Dedifferentiated amniotic fluid mesenchymal stem cell (primary cell): ENCODE measurements at regions not wholly inside any gene's neighbourhood (a gene's known extent, or its start where the extent isn't known, plus 50 kb on each side); places are given as distances from the start of the nearest gene placed in this dataset.
"Not testable (repeated sequence)": the region's sequence is repeated elsewhere in the genome, so short reads cannot be mapped to it uniquely, and the experiment has no call there.

Experiments used
- DNase-seq: peaks from one replicate; pipeline ENCODE4 v3.0.0-alpha.2; 2016; ENCODE audit errors: extremely low spot score

DNA sequence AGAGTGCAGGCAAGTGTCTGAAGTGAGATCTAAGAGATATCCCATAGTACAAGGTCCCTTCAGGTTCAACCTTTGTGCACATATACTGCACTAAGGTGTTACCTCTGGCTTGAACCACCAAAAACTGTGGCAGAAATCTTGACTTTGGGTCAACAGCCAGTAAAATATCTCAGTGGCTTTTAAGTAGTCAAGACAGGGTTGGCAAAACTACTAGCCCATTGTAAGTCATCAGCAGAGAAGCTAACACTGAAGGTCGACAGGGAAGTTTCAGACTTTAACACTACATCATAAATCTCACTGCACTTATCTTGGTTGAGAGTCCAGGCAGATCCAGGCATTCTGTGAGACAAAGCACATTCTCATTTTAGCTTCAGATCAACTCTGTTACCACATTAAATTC lies 1684.7 kb downstream of the HACE1 start:
- no peak for DNase-seq

DNA sequence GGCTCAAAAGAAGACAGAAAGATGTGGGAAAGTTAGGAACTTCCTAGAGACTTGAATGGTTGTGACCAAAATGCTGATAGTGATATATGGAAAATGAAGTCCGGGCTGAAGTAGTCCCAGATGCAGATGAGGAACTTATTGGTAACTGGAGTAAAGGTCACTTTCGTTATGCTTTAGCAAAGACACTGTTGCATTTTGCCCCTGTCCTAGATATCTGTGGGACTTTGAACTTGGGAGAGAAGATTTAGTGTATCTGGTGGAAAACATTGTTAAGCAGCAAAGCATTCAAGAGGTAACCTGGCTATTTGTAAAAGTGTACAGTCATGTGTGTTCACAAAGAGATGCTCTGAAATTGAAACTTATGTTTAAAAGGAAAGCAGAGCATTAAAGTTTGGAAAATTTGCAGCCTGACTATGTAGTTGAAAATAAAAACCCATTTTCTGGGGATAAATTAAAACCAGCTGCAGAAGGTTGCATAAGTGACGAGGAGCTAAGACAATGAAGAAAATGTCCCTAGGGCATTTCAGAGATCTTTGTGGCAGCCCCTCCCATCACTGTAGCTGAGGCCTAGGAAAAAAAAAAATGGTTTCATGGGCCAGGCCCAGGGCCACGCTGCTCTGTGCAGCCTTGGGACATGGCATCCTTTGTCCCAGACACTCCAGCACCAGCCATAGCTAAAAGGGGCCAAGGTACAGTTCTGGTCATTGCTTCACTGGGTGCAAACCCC lies 1692.2 kb downstream of the HACE1 start:
- no peak for DNase-seq

DNA sequence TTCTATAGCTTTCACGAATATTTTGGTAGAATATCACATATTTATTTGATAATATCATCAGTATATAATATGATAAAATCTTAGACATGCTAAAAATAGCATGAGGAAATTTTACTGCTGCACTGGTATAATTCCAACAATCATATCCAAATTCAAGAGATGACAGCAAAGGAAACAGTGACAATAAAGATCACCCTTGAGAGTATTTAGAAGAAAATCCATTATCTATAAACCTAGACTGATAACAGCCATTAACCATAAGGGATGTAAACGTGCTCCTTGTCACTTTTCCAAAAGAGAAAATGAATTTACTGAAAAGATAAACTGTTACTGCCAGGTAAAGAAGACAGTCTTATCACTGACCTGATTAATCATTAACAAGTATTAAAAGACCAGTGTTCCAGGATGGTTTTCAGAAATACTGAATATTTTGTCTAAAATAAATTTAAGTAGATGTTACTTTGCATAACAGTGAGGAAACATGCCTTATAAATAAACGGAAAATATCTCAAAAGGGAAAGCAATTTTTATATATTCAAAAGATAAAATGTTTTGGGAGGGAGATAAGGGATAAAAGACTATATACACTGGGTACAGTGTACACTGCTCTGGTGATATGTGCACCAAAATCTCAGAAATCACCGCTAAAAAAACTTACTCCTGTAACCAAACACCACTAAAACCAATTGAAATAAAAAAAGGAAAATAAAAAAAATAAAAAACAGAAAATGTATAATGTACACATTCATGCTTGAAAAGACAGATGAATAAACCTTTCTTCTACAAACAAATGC lies 1704.7 kb downstream of the HACE1 start:
- DNase-seq = no peak

DNA sequence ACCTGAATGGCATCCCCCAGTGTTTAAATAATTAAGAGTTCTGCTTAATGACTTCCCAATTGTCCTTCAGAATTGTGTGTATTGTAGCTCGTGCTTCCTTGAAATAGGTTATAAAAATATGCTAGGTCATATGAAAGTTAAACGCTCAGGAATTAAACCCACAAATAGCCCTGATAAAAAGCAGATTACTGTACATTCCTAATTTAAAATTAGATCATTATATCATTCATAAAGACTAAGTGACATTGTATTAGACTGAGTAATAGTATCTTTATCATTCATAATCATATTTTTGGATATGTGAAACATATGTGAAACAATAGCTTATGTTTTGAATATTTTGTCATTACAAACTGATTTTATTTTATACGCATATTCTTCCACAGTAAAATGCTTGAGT lies 1706.7 kb downstream of the HACE1 start:
- DNase-seq = no peak

DNA sequence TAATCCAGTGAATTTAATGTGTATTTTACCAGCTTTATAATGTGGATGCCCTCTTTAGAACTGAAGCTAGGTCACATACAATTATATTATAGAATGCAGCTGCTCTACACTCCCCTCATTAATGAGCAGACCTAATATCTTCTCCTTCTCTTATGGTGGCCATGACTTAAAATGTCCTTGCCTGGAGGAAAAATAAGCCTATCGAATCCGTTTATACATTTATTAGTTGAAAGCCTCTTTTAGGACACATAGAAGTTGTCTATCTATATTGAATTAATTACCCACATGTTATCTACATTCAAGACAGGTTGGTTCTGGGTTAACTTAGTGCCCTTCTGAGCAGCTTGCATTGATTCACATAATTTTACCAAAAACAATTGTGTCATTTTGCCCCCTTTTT lies 1716.8 kb downstream of the HACE1 start:
- DNase-seq = no peak

DNA sequence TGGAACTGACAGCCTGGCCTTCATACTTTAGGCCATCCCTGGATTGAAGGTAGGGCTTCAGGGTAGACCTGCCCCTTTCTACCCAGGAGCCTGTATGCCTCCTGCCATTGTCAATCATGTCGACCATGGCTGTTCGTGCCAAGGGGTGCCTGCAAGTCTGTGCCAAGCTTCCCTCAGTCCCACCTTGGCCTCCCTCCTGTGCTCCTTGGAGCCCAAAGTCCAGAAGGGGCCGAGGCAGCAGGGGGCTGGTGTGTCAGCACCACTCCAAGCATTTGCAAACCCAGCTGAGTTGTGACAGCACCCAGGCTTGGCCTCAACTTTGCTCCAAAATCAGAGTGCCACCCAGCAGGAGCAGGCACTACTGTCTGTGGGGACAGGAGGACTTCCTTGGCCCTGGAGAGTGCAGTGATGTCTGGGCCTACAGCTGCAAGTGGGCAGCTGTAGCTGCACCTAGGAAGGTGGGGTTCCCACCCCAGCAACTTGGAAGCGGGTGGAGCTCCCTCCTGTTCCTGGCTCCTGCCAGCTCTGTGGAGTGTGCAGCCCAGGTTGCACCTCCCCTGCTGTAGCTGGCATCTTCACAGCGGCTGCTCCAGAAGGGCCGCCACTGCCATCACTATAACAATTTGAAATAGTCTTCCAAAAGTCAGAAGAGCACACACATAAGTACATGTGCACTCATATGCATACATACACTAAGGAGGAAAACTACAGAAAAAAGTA lies 1719.3 kb downstream of the HACE1 start:
- DNase-seq = no peak

DNA sequence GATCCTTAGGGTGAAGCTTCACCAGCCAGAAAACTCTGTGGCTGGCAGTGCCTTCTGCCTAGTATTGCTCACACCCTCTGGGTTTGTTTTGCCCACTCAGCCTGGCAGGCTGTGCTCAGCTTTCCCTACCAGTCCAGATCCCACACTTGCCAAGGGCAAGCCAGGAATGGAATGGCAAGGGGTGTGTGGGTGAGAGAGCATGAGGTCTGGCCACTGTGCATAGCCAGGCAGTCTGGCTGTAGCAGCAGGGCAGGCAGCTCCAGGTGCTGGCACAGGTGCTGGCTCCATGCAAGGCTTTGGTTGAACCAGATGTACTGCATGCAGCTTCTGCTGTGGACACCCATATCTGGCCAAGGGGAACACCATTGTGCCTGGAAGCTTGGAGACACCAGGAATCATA lies 1720.3 kb downstream of the HACE1 start:
- DNase-seq = no peak

DNA sequence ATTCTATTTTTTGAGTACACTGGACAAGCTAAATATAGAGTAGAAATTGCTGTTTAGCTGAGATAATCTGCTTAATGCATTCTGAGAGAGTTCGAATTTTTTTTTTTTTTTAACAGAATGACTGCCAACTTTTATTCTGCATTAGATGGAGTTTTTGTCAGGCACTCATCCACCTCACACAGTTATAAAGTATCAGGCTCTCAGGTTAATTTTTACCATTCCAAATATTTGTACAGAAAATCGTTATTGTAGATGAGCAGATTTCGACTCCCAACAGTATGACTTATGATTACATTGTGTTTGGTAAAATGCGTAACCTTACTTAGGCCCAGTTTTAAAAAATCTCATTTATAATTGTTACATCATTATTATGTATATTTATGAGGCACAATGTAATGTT lies 1731.0 kb downstream of the GRIK2 start:
- DNase-seq = no peak

DNA sequence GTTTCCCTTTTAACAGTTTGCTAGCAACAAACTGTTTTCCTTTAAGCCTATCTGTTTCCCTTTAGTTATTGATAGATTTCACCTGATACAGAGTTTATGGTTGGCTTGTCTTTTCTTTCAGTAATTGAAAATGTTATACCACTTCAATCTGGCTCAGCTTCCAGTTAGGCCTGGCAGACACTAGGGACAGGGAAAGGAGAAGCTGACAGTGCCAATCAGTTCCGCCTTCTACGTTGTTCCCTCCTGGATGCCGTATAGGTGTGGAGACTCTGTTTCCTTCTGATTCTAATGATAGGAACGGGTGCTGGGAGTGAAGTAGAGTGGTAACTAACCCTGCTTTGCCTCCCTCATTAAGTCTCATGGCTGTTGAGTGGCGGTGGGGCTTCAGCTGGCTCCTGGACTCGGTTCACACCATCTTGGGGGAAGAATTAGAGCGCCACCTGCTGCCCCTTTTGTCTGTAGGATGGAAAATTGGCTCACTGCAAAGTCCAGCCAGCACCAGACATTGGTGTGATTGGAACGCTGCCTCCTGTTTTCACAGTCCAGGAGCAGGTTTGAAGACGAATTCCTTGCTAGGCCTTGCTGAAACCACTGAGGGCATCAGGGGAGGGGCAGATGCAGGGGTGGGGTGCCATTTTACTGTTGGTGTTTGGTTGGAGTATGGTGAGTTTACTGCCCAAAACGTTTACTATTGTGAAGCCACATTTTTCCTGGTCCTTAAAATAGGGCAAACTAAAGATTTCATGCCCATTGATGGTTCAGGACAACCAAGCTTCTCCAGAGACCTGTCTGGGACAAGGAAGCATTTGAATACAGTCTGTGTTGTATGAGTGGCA lies 1729.5 kb downstream of the GRIK2 start:
- DNase-seq = no peak

DNA sequence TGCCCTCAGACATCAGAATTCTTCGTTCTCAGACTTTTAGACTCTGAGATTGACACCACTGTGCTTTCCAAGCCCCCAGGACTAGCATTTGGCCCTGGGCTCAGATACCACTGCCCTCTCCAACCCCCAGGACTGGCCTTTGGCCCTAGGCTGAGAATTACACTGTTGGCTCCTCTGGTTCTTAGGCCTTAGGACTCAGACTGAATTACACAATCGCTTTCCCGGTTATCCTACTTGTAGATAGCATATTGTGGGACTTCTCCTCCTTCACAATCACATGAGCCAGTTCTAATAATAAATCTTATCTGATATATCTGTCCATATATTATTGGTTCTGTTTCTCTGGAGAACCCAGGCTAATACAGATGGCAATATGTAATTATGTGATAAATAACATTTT lies 1725.5 kb downstream of the GRIK2 start:
- DNase-seq = no peak

DNA sequence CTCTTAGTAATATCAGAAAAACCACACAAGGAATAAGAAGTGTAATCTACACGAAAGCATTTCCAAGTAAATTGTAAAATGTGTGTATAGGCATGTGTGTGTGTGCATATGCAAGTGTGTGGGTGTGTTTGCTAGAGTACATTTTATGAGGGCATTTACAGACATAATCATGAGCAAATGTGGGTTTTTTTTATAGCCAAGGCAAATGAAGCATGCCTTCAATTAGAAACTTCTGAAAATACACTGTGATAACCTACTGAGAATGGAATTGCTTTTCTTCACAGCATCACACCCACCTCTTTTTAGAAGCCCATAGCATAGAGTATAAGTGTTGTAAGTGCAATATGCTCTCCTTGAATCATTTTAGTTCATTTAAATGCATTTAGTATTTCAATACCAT lies 1721.1 kb downstream of the GRIK2 start:
- DNase-seq = no peak

DNA sequence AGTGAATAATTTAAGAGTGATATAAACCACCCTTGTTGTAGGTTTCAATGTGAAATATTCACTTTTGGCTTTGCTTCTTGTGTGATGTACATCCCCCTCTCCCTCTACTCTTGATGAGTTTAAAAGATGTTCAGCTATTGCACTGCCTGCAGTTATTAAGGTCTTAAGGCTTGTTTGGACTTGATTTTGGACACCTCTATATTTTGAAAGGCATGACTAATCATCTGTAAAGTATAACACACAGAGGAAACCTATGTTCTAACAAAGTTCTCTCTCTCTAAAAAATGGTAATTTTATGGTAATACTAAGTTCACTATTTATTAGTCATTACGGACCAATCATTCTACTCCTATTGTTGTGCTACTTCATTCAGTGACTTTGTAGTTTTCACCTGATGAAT lies 1719.9 kb downstream of the GRIK2 start:
- no peak for DNase-seq

DNA sequence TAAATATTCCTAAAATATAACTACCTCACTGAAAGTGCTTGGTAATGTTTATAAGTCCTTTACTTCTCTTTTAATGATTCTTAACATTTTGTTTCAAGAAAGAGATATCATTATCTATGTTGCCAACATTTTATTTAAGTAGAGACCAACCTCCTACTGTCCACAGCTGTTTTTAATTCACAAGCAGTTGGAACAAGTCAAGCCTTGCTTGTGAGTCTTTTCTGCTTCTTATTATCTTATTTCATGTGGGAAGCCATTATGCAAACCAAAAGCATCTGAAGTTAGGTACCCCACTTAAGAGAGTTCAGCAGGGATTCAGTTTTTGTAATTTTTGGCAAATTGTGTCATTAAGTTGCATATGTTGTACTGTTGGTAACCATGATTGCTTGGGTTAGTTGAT lies 1714.5 kb downstream of the GRIK2 start:
- no peak for DNase-seq

DNA sequence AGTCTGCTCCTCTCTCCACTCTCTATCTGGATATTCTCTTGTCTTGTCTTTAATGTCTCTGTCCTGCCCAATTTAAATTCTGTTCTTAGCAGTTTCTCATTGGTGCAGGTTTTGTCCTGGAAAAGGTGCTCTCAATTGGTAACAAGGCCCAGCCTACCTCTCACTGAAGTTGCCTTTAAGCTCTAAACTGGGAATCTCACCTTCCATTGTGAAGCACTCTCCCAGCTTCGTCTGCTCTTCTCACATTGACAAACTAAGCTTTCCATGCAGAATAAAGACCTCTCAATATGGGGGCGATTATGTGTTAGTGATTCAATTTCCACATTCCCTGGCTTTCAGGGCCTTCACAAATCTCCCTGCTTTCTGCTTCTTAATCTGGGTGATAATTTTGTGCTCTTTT lies 1712.2 kb downstream of the GRIK2 start:
- no peak for DNase-seq

DNA sequence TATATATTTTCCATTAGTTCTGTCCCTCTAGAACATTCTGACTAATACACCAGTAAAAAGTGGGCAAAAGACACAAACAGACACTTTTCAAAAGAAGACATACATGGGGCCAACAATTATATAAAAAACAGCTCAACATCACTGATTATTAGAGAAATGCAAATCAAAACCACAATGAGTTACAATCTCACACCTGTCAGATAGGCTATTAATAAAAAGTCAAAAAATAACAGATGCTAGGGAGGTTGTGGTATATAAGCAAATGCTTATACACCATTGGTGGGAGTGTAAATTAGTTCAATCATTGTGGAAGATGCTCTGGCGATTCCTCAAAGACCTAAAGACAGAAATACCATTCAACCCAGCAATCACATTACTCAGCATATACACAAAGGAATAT lies 1707.8 kb downstream of the GRIK2 start:
- DNase-seq = no peak

DNA sequence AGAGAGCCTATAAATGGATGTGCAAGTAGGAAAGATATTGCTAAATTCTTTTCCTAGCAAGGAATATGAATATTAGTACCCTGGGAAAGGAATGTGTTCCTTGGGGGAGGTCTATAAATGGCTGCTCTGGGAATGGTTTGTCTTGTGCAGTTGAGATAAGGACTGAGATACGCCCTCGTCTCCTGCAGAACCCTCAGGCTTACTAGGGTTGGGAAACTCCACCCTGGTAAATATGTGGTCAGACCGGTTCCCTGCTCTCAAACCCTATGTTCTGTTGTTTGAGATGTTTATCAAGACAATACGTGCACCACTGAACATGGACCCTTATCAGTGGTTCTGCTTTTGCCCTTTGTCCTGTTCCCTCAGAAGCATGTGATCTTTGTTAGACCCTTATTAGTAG lies 1698.9 kb downstream of the GRIK2 start:
- not testable (repeated sequence) for DNase-seq

DNA sequence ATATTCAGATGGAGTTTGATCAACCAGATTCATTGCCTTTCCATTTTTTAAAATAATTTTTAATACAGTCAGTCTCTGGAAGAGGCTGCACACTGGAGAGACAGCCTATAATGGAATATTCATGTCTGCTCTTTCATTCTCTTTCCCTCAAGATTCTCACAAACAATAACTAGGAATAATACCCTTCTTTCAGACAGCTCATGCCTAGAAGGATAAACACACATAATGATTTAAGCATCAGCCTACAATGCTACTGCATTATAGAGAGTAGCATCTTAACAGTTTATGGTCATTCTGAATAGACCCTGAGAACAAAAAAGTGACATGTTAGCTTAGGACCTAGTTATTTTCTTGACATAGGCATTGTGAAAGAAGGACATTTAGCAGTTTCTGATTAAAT lies 1692.3 kb downstream of the GRIK2 start:
- no peak for DNase-seq

DNA sequence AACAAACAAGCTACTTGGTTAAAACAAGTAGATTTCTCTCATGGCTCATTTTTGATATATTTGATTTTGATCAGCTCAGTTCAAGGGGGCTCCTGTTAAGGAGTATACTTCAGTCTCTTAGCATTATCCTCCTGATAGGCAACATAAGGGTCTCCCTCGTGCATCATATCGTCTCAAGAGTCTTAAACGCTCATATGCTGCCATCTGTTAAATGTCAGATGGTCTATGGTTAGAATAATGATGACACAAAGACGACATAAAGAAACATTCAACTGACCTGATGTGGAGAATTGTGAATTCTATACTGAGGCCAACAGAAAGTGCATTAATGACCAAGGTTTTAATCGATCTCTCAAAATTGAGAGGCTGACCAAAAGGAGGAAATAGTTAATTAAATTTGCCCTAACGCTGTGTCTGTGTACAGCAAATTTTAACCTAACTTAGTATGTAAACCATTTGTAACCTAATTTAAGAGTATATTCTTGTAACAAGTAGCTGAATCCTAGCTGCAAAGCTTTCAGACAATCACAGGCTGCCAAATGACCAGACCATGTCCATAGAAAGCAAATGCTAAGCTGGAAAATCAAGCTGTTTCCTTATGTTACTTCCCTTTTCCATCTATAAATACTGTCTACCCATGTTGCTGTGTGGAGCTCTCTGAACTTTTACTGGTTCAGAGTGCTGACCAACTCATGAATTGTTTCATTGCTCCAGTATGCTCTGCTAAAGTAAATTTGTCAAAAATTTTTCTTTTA lies 1688.5 kb downstream of the GRIK2 start:
- no peak for DNase-seq

DNA sequence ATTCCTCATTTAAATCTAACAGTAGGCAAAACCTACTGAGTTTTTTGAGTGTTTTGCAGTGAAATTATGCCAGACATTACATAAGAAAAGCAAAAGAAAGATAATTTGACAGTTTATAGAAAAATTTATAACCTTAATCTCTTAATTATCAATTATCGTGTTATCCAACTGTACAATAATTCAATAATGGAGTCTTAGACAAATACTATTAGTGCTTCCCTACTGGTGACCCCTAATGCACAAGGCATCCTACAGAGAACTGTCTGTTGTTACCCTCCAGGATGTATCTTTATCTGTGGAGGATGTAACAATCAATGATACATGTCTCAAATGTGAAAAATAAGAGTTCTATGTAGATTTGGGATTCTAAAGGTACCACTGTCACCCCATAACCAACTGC lies 1687.6 kb downstream of the GRIK2 start:
- no peak for DNase-seq

DNA sequence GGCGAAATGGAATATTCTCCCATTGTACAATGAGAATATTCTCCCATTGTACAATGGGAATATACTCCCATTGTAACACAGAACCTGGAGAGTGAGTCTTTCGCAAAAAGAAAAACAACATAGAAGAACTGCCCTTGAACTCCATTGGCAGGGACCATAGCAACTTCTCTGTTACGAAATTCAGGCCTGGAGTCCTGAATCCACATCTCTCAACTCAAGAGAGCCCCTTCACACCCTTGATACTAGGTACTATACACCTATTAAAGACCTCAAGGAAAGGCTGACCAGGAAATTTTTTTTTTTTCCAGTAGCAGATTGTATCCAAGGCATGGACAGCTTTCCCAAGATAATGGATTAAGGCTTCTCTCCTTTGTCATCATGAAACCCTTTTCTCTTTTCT lies 1687.0 kb downstream of the GRIK2 start:
- DNase-seq = no peak

DNA sequence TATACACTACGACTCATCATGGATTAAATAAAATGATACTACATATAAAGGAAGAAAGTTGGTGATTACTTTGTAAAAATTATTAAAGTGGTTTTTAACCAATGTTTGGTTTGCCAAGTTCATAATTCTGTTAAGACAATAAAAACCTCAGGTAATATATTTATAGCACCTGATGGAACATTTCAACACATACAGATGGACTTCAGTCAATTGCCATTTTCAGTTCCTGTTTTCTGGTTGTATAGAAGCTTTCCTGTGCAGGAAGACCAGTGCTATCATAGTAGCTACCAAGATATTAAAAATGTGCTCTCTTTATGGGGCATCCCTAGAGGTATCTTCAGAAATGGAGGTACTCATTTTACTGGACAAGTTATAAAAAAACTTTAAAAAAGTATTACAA lies 1686.4 kb downstream of the GRIK2 start:
- DNase-seq = no peak
